ENCODE measurements at regions not wholly inside any gene's neighbourhood (a gene's known extent, or its start where the extent isn't known, plus 50 kb on each side); places are given as distances from the start of the nearest gene placed in this dataset.

DNA sequence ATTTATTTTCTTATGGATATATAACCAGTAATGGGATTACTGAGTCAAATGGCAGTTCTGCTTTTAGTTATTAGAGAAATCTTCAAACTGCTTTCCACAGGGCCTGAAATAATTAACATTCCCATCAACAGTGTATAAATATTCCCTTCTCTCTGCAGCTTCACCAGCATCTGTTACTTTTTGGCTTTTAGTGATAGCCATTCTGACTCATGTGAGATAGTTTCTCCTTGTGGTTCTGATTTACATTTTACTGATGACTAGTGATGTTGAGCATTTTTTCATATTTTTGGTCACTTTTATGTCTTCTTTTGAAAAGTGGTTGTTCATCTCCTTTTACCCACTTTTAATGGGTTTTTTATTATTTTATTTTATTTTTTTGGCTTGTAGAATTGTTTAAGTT is 1290.3 kb upstream of the CDH9 start:
- no peak overlapping the region for H3K27ac Mint-ChIP-seq

GRCh38 chr5:28324174-28324573 is 1285.8 kb upstream of the CDH9 start:
- DNase-seq: no peak
- Histone ChIP-seq H3K4me3 (ENCODE audit: low read length in 2 of 2) (no peak overlapping the region), H3K27ac (ENCODE audit: low read depth, low read length) (no peak overlapping the region), H3K36me3 (ENCODE audit: insufficient read depth, low read length) (no peaks in the 10 kb centered on the region), H3K27me3 (ENCODE audit: insufficient read depth, low read length) (no peaks in the 10 kb centered on the region), H3K4me1 (ENCODE audit: insufficient read depth, low read length) (no peaks in the 10 kb centered on the region), H3K9me3 (ENCODE audit: control insufficient read depth in 1 of 2, low read length in 2 of 2) (no peaks in the 10 kb centered on the region)
- no peak overlapping the region for H3K4me3 Mint-ChIP-seq
- POLR2A ChIA-PET (ENCODE audit: partially characterized antibody): no interaction called here
- peaks cover 0 to 14% (median 4%) of the 10 kb centered on the region in 8 donors for H3K9me3 Mint-ChIP-seq
- H3K36me3 Mint-ChIP-seq: no peaks in the 10 kb centered on the region
- intact Hi-C loops (cut with micrococcal nuclease): no loop called here
- CTCF ChIA-PET (ENCODE audit: partially characterized antibody): no interaction called here
- H3K27ac Mint-ChIP-seq: no peak overlapping the region
- H3K4me1 Mint-ChIP-seq: no peaks in the 10 kb centered on the region
- H3K27me3 Mint-ChIP-seq: no peaks in the 10 kb centered on the region

More for the DNA sequence above, 1290.3 kb upstream of the CDH9 start:
- Mint-ChIP-seq H3K4me3 (no peak overlapping the region), H3K9me3 (peaks cover 2 to 22% (median 13%) of the 10 kb centered on the region in 8 donors), H3K4me1 (no peaks in the 10 kb centered on the region), H3K27me3 (no peaks in the 10 kb centered on the region), H3K36me3 (no peaks in the 10 kb centered on the region)
- intact Hi-C loops (cut with micrococcal nuclease): no loop called here
- CTCF ChIA-PET (ENCODE audit: partially characterized antibody): no interaction called here
- POLR2A ChIA-PET (ENCODE audit: partially characterized antibody): no interaction called here
- Histone ChIP-seq H3K36me3 (ENCODE audit: insufficient read depth, low read length) (no peaks in the 10 kb centered on the region), H3K27me3 (ENCODE audit: insufficient read depth, low read length) (no peaks in the 10 kb centered on the region), H3K9me3 (ENCODE audit: control insufficient read depth in 1 of 2, low read length in 2 of 2) (no peaks in the 10 kb centered on the region), H3K4me3 (ENCODE audit: low read length in 2 of 2) (no peak overlapping the region), H3K4me1 (ENCODE audit: insufficient read depth, low read length) (no peaks in the 10 kb centered on the region), H3K27ac (ENCODE audit: low read depth, low read length) (no peak overlapping the region)
- no peak for DNase-seq

DNA sequence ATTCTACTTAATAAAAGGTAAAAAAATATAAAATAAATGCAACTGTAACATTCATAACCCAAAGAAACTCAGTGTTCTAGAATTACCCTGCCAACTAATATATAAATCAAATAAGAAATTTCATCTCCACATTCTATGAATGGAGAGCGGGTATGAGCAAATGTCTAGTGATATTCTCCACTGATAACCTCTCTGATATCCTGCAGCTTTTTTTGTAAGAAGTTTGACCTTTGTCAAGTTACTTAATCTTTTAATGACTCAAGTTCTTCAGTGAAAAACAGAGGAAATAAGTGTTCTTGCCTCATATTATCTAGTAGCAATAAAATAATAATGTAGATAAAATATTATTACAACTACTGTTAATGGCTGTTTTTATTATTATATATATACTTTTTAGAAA is 1275.6 kb upstream of the CDH9 start:
- H3K4me3 Mint-ChIP-seq: no peak overlapping the region
- Histone ChIP-seq H3K4me1 (ENCODE audit: insufficient read depth, low read length) (no peaks in the 10 kb centered on the region), H3K27me3 (ENCODE audit: insufficient read depth, low read length) (no peaks in the 10 kb centered on the region), H3K27ac (ENCODE audit: low read depth, low read length) (no peak overlapping the region), H3K36me3 (ENCODE audit: insufficient read depth, low read length) (no peaks in the 10 kb centered on the region), H3K9me3 (ENCODE audit: control insufficient read depth in 1 of 2, low read length in 2 of 2) (no peaks in the 10 kb centered on the region), H3K4me3 (ENCODE audit: low read length in 2 of 2) (no peak overlapping the region)
- intact Hi-C loops (cut with micrococcal nuclease): no loop called here
- no peak overlapping the region for H3K27ac Mint-ChIP-seq
- no peak for DNase-seq
- H3K27me3 Mint-ChIP-seq: no peaks in the 10 kb centered on the region
- ChIA-PET POLR2A (ENCODE audit: partially characterized antibody) (no interaction called here), CTCF (ENCODE audit: partially characterized antibody) (no interaction called here)
- peaks cover 0 to 20% (median 5%) of the 10 kb centered on the region in 8 donors for H3K9me3 Mint-ChIP-seq
- H3K4me1 Mint-ChIP-seq: no peaks in the 10 kb centered on the region
- no peaks in the 10 kb centered on the region for H3K36me3 Mint-ChIP-seq

GRCh38 chr5:28313321-28313951 is 1275.0 kb upstream of the CDH9 start:
- Histone ChIP-seq H3K36me3 (ENCODE audit: insufficient read depth, low read length) (no peaks in the 10 kb centered on the region), H3K4me3 (ENCODE audit: low read length in 2 of 2) (no peak overlapping the region), H3K27ac (ENCODE audit: low read depth, low read length) (no peak overlapping the region), H3K9me3 (ENCODE audit: control insufficient read depth in 1 of 2, low read length in 2 of 2) (no peaks in the 10 kb centered on the region), H3K4me1 (ENCODE audit: insufficient read depth, low read length) (no peaks in the 10 kb centered on the region), H3K27me3 (ENCODE audit: insufficient read depth, low read length) (no peaks in the 10 kb centered on the region)
- no peak overlapping the region for H3K27ac Mint-ChIP-seq
- CTCF ChIA-PET (ENCODE audit: partially characterized antibody): no interaction called here
- no peak for DNase-seq
- H3K9me3 Mint-ChIP-seq: peaks cover 0 to 19% (median 3%) of the 10 kb centered on the region in 8 donors
- H3K36me3 Mint-ChIP-seq: no peaks in the 10 kb centered on the region
- no peaks in the 10 kb centered on the region for H3K4me1 Mint-ChIP-seq
- POLR2A ChIA-PET (ENCODE audit: partially characterized antibody): no interaction called here
- H3K4me3 Mint-ChIP-seq: no peak overlapping the region
- H3K27me3 Mint-ChIP-seq: no peaks in the 10 kb centered on the region
- intact Hi-C loops (cut with micrococcal nuclease): no loop called here

- CTCF ChIA-PET (ENCODE audit: partially characterized antibody): no interaction called here
- Mint-ChIP-seq H3K36me3 (no peaks in the 10 kb centered on the region), H3K9me3 (peaks cover 0 to 21% (median 2%) of the 10 kb centered on the region in 8 donors), H3K27ac (no peak overlapping the region), H3K27me3 (no peaks in the 10 kb centered on the region), H3K4me1 (no peaks in the 10 kb centered on the region), H3K4me3 (no peak overlapping the region)
- POLR2A ChIA-PET (ENCODE audit: partially characterized antibody): no interaction called here
- H3K4me1 ChIP-seq (ENCODE audit: insufficient read depth, low read length): no peaks in the 10 kb centered on the region
- no peaks in the 10 kb centered on the region for H3K27me3 ChIP-seq (ENCODE audit: insufficient read depth, low read length)
- H3K36me3 ChIP-seq (ENCODE audit: insufficient read depth, low read length): no peaks in the 10 kb centered on the region
- no peak overlapping the region for H3K27ac ChIP-seq (ENCODE audit: low read depth, low read length)
- intact Hi-C loops (cut with micrococcal nuclease): no loop called here
- no peak overlapping the region for H3K4me3 ChIP-seq (ENCODE audit: low read length in 2 of 2)
- no peak for DNase-seq
- peaks cover 0 to 4% of the 10 kb centered on the region in 2 donors for H3K9me3 ChIP-seq (ENCODE audit: control insufficient read depth in 1 of 2, low read length in 2 of 2)
Measured at GRCh38 chr5:28310696-28311095, 1272.3 kb upstream of the CDH9 start.

DNA sequence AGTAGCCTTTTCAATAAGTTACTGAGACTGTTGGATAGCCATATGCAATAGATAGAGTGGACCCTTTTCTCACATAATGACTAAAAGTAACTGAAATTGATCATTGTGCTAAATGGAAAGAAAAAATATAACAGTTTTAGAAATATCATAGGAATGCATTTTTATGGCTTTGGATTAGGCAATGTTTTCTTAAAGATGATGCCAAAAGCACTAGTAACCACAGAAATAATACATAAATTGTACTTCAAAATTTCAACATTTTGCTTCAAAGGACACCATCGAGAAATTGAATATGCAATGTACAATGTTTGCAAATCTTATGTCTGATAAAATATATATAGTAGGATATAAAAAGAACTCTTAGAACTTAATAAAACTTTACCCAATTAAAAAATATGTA is 1267.5 kb upstream of the CDH9 start:
- DNase-seq: no peak
- POLR2A ChIA-PET (ENCODE audit: partially characterized antibody): no interaction called here
- no peak overlapping the region for H3K27ac Mint-ChIP-seq
- H3K4me3 Mint-ChIP-seq: no peak overlapping the region
- intact Hi-C loops (cut with micrococcal nuclease): no loop called here
- H3K4me3 ChIP-seq (ENCODE audit: low read length in 2 of 2): no peak overlapping the region
- peaks cover 0 to 4% of the 10 kb centered on the region in 2 donors for H3K9me3 ChIP-seq (ENCODE audit: control insufficient read depth in 1 of 2, low read length in 2 of 2)
- no peaks in the 10 kb centered on the region for H3K27me3 Mint-ChIP-seq
- H3K36me3 Mint-ChIP-seq: no peaks in the 10 kb centered on the region
- no peak overlapping the region for H3K27ac ChIP-seq (ENCODE audit: low read depth, low read length)
- no peaks in the 10 kb centered on the region for H3K27me3 ChIP-seq (ENCODE audit: insufficient read depth, low read length)
- peaks cover 0 to 14% (median 3%) of the 10 kb centered on the region in 8 donors for H3K9me3 Mint-ChIP-seq
- H3K4me1 ChIP-seq (ENCODE audit: insufficient read depth, low read length): no peaks in the 10 kb centered on the region
- CTCF ChIA-PET (ENCODE audit: partially characterized antibody): no interaction called here
- H3K4me1 Mint-ChIP-seq: no peaks in the 10 kb centered on the region
- no peaks in the 10 kb centered on the region for H3K36me3 ChIP-seq (ENCODE audit: insufficient read depth, low read length)

DNA sequence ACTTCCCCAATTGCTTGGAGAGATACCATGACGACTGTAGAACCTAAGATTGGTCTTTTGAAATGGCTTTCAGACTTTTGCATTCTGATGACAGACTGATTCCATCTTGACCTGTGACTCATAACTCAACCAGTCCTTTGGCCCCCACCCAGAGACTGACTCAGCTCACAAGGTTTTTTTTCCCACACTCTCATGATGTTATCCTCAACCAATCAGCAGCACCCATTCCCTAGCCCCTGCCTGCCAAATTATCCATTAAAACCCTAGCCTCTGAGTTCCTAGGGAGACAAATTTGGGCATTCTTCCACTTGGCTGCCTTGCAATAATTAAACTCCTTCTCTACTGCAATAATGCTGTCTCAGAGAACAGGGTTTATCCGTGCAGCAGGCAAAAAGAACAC is 1263.3 kb upstream of the CDH9 start:
- intact Hi-C loops (cut with micrococcal nuclease): no loop called here
- Histone ChIP-seq H3K36me3 (ENCODE audit: insufficient read depth, low read length) (no peaks in the 10 kb centered on the region), H3K9me3 (ENCODE audit: control insufficient read depth in 1 of 2, low read length in 2 of 2) (no peaks in the 10 kb centered on the region), H3K27me3 (ENCODE audit: insufficient read depth, low read length) (no peaks in the 10 kb centered on the region), H3K4me3 (ENCODE audit: low read length in 2 of 2) (no peak overlapping the region), H3K27ac (ENCODE audit: low read depth, low read length) (no peak overlapping the region), H3K4me1 (ENCODE audit: insufficient read depth, low read length) (no peaks in the 10 kb centered on the region)
- H3K27me3 Mint-ChIP-seq: no peaks in the 10 kb centered on the region
- H3K36me3 Mint-ChIP-seq: no peaks in the 10 kb centered on the region
- no peaks in the 10 kb centered on the region for H3K4me1 Mint-ChIP-seq
- ChIA-PET POLR2A (ENCODE audit: partially characterized antibody) (no interaction called here), CTCF (ENCODE audit: partially characterized antibody) (no interaction called here)
- H3K9me3 Mint-ChIP-seq: peaks cover 0 to 22% (median 8%) of the 10 kb centered on the region in 8 donors
- H3K4me3 Mint-ChIP-seq: no peak overlapping the region
- H3K27ac Mint-ChIP-seq: no peak overlapping the region
- no peak for DNase-seq

Data from CD4-positive, alpha-beta memory T cell (primary cell).